PFSK-1 (cell line): ENCODE measurements at regions not wholly inside any gene's neighbourhood (a gene's known extent, or its start where the extent isn't known, plus 50 kb on each side); places are given as distances from the start of the nearest gene placed in this dataset.

Experiments
- FOXP2 ChIP-seq: optimal IDR thresholded peaks from 2 replicates; pipeline ENCODE3; 2011; ENCODE audit warnings: borderline replicate concordance, control low read depth, inconsistent platforms; ENCODE audit not compliant: insufficient read depth; ENCODE audit errors: extremely low read length, extremely low read depth
- POLR2AphosphoS5 ChIP-seq: IDR thresholded peaks from 2 replicates; pipeline ENCODE4 v1.6.1; 2012; ENCODE audit warnings: low read depth, mild to moderate bottlenecking, control low read depth, low read length, moderate library complexity
- SIN3A ChIP-seq: IDR thresholded peaks from 2 replicates; pipeline ENCODE4 v1.6.1; 2012; ENCODE audit warnings: mild to moderate bottlenecking, low read length, moderate library complexity, borderline replicate concordance; ENCODE audit not compliant: insufficient read depth
- TAF1 ChIP-seq: IDR thresholded peaks from 2 replicates; pipeline ENCODE4 v1.6.1; 2012; ENCODE audit warnings: low read length, control low read depth, borderline replicate concordance; ENCODE audit not compliant: insufficient read depth
- TF ChIP-seq, protein P1 (sequence below), 2 experiments: IDR thresholded peaks; 2 replicates each; pipeline versions ENCODE4 v1.6.1 to v1.8.0; 2011 to 2012; ENCODE audit warnings: low read depth in 2 of 2, low read length in 2 of 2, control low read depth in 1 of 2, inconsistent platforms in 1 of 2, mild to moderate bottlenecking in 1 of 2, moderate library complexity in 1 of 2; ENCODE audit not compliant: insufficient read depth in 1 of 2

DNA sequence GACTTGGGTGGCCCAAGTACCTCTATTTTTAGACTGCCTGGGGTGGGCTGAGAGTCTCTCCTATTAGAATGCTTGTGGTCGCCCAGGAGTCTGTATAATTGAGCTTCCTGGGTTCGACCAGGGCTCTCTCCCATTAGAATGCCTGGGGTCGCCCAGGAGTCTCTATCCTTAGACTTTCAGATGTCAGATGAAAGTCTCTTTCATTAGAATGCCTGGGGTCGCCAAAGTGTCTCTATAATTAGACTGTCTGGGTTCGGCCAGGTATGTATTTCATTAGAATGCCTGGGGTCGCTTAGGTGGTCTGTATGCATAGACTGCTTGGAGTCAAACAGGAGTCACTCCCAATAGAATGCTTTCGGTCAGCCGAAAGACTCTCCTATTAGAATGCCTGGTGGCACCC, 1471.7 kb downstream of the UQCRFS1 start:
- TF ChIP-seq POLR2AphosphoS5 (no peak), SIN3A (no peak), TAF1 (no peak), FOXP2 (no peak)
- TF ChIP-seq, protein P1, sequence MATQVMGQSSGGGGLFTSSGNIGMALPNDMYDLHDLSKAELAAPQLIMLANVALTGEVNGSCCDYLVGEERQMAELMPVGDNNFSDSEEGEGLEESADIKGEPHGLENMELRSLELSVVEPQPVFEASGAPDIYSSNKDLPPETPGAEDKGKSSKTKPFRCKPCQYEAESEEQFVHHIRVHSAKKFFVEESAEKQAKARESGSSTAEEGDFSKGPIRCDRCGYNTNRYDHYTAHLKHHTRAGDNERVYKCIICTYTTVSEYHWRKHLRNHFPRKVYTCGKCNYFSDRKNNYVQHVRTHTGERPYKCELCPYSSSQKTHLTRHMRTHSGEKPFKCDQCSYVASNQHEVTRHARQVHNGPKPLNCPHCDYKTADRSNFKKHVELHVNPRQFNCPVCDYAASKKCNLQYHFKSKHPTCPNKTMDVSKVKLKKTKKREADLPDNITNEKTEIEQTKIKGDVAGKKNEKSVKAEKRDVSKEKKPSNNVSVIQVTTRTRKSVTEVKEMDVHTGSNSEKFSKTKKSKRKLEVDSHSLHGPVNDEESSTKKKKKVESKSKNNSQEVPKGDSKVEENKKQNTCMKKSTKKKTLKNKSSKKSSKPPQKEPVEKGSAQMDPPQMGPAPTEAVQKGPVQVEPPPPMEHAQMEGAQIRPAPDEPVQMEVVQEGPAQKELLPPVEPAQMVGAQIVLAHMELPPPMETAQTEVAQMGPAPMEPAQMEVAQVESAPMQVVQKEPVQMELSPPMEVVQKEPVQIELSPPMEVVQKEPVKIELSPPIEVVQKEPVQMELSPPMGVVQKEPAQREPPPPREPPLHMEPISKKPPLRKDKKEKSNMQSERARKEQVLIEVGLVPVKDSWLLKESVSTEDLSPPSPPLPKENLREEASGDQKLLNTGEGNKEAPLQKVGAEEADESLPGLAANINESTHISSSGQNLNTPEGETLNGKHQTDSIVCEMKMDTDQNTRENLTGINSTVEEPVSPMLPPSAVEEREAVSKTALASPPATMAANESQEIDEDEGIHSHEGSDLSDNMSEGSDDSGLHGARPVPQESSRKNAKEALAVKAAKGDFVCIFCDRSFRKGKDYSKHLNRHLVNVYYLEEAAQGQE (IDR thresholded peaks at IDR 0.05; ENCODE audit: insufficient read depth in 1 of 2, low read depth in 2 of 2, low read length in 2 of 2) = no peak

DNA sequence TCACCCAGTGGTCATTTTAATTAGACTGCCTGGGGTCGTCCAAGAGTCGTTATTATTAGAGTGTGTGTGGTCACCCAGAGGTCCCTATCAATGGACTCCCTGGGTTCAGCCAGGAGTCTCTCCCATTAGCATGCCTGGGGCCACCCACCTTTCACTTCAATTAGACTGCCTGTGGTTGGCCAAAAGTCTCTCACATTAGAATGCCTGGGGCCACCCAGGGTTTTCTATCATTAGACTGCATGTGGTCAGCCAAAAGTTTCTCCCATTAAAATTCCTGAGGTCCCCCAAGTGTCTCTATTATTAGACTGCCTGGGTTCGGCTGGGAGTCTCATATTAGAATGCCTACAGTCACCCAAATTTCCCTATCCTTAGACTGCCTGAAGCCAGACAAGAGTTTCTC, 1472.6 kb downstream of the UQCRFS1 start:
- no peak for TF ChIP-seq POLR2AphosphoS5
- TF ChIP-seq SIN3A = no peak
- no peak for TF ChIP-seq FOXP2
- TF ChIP-seq, protein P1 (IDR thresholded peaks at IDR 0.05; ENCODE audit: insufficient read depth in 1 of 2, low read depth in 2 of 2, low read length in 2 of 2) = no peak
- TF ChIP-seq TAF1 = no peak

DNA sequence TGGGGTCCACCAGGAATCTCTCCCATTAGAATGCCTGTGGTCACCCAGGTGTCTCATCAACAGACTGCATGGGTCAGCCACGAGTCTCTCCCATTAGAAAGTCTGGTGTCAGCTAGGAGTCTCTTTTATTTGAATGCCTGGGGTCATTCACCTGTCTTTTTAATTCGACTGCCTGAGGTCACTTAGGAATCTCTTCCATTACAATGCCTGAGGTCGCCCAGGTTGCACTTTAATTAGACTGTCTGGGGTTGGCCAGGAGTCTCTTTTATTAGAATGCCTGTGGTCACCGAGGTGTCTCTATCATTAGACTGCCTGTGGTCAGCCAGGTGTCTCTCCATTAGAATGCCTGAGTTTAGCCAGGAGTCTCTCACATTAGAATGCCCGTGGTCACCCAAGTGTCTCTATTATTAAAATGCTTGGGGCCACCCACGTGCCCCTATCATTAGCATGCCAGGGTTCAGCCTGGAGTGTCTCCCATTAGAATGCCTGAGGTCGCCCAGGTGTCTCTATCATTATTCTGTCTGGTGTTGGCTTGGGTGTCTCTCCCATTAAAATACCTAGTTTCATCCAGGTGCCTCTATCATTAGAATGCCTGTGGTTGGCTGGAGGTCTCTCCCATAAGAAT, 1474.3 kb downstream of the UQCRFS1 start:
- no peak for TF ChIP-seq POLR2AphosphoS5

DNA sequence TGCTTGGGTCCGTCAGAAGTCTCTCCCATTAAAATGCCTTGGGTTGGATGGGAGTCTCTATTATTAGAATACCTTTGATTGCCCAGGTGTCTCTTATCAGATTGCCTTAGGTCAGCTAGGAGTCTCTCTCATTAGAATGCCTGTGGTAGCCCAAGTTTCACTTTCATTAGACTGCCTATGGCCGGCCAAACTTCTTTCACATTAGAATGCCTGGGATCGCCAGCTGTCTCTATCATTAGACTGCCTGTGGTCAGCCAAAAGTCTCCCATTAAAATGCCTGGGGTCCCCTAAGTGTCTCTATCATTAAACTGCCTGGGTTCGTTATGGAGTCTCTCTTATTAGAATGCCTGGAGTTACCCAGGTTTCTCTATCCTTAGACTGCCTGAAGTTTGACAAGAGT, 1476.7 kb downstream of the UQCRFS1 start:
- TF ChIP-seq TAF1 = no peak
- no peak for TF ChIP-seq POLR2AphosphoS5
- TF ChIP-seq FOXP2 = no peak
- no peak for TF ChIP-seq SIN3A
- TF ChIP-seq, protein P1 (IDR thresholded peaks at IDR 0.05; ENCODE audit: insufficient read depth in 1 of 2, low read depth in 2 of 2, low read length in 2 of 2) = no peak

DNA sequence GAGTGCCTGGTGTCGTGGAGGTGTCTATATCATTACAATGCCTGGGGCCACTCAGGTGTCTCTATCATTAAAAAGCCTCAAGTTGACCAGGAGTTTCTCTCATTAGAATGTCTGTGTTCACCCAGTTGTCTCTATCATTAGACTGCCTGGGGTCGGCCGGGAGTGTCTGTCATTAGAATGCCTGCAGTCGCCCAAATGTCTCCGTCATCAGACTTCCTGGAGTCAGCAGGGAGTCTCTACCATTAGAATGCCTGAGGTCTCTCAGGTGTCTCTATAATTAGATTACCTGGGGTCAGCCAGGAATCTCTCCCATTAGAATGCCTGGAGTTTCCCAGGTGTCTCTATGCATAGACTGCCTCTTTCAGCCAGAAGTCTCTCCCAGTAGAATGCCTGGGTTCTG, 1477.6 kb downstream of the UQCRFS1 start:
- TF ChIP-seq FOXP2 (no peak), POLR2AphosphoS5 (no peak), SIN3A (no peak), TAF1 (no peak)
- TF ChIP-seq, protein P1 (IDR thresholded peaks at IDR 0.05; ENCODE audit: insufficient read depth in 1 of 2, low read depth in 2 of 2, low read length in 2 of 2) = no peak
